ENCODE measurements at regions not wholly inside any gene's neighbourhood (a gene's known extent, or its start where the extent isn't known, plus 50 kb on each side); places are given as distances from the start of the nearest gene placed in this dataset.

- no peak overlapping the region for H2AK9ac ChIP-seq (replicated peaks; ENCODE audit: low read depth, low read length, poor library complexity)
- no peaks in the 10 kb centered on the region for H3K79me1 ChIP-seq (ENCODE audit: low read depth in 1 of 2, low read length in 2 of 2)
- no TSS peak for BruUV-seq (replicated peaks)
- H3K14ac ChIP-seq (replicated peaks; ENCODE audit: low read depth, low read length) = no peak overlapping the region
- no peaks in the 10 kb centered on the region for H3K4me1 ChIP-seq (ENCODE audit: control insufficient read depth, insufficient read depth, low read length)
- H2BK20ac ChIP-seq (ENCODE audit: low read depth, low read length) = no peak overlapping the region
- ATAC-seq (ENCODE audit: low read depth) (no peak), DNase-seq (no peak)
- H3K9me3 ChIP-seq (ENCODE audit: control insufficient read depth, insufficient read depth, low read length) = peaks cover 63% of the 10 kb centered on the region
- no peak overlapping the region for H4K5ac ChIP-seq (ENCODE audit: low read depth, low read length)
- H3K36me3 ChIP-seq (ENCODE audit: control insufficient read depth, insufficient read depth, low read length) = no peaks in the 10 kb centered on the region
- H4K8ac ChIP-seq (ENCODE audit: low read depth in 2 of 2, low read length in 2 of 2) = no peak overlapping the region
- in situ Hi-C loops (cut with MboI; ENCODE audit: low sequenced_read_pairs) (loop anchor here (10.0 kb wide), 1 partner anchor 52 kb away; no protein-coding TSS in a partner anchor), dilution Hi-C loops (cut with HindIII; ENCODE audit: low sequenced_read_pairs, unreplicated experiment) (no loop called here), intact Hi-C loops (cut with micrococcal nuclease) (no loop called here)
- H3K4me3 ChIP-seq (ENCODE audit: insufficient read depth, low read depth, low read length) = no peak overlapping the region
- H3K18ac ChIP-seq (ENCODE audit: low read depth, low read length) = no peak overlapping the region
- H3K9ac ChIP-seq (ENCODE audit: low read depth, low read length) = no peak overlapping the region
- WGBS, 2 experiments (ENCODE audit: extremely low coverage in 2 of 2, insufficient read length in 1 of 2) = 70% methylated on average over 3 of the region's 11 CpGs; no CpG with 5 or more reads in 1 of the 2 experiments
- no peak overlapping the region for H3K4me2 ChIP-seq (ENCODE audit: low read depth, low read length)
- H3K23ac ChIP-seq (ENCODE audit: low read depth, low read length) = no peak overlapping the region
- CTCF ChIA-PET = no interaction called here
- H3K9me1 ChIP-seq (ENCODE audit: insufficient read depth, low read length) = no peaks in the 10 kb centered on the region
- H3K27me3 ChIP-seq (ENCODE audit: control insufficient read depth, insufficient read depth, low read length) = no peaks in the 10 kb centered on the region
- POLR2A ChIA-PET (ENCODE audit: unreplicated experiment) = no interaction called here
- no peak overlapping the region for H3K27ac ChIP-seq (ENCODE audit: insufficient read depth, low read length)
- no peak overlapping the region for H3K4ac ChIP-seq (ENCODE audit: low read depth, low read length)
- H2BK5ac ChIP-seq (ENCODE audit: low read depth, low read length, poor library complexity, severe bottlenecking) = no peak overlapping the region
- no peak overlapping the region for H2AFZ ChIP-seq (replicated peaks; ENCODE audit: low read length, poor library complexity)
- H2AK5ac ChIP-seq (ENCODE audit: low read depth, low read length) = no peak overlapping the region
- TF ChIP-seq BHLHE40 (IDR thresholded peaks at IDR 0.05; ENCODE audit: low read depth, low read length) = no peak
- no peak for TF ChIP-seq USF2 (IDR thresholded peaks at IDR 0.05; ENCODE audit: low read depth, low read length)
- no peak for TF ChIP-seq MAZ (IDR thresholded peaks at IDR 0.05; ENCODE audit: borderline replicate concordance, low read depth, low read length)
- no peak for TF ChIP-seq SMC3 (IDR thresholded peaks at IDR 0.05; ENCODE audit: low read depth, low read length)
- TF ChIP-seq MXI1 (IDR thresholded peaks at IDR 0.05; ENCODE audit: borderline replicate concordance, low read depth, low read length) = no peak
- TF ChIP-seq NFE2L2 (IDR thresholded peaks at IDR 0.05; ENCODE audit: low read depth, low read length) = no peak
- no peak for TF ChIP-seq CHD1 (IDR thresholded peaks at IDR 0.05; ENCODE audit: low read depth, low read length)
- TF ChIP-seq RAD21 (IDR thresholded peaks at IDR 0.05; ENCODE audit: low read length) = no peak
- no peak for TF ChIP-seq CEBPB (IDR thresholded peaks at IDR 0.05; ENCODE audit: low read depth, low read length)
- no peak for TF ChIP-seq FOS (IDR thresholded peaks at IDR 0.05; ENCODE audit: low read depth, low read length)
- TF ChIP-seq POLR2A (IDR thresholded peaks at IDR 0.05; ENCODE audit: low read depth, low read length) = no peak
- no peak for TF ChIP-seq MAFK (IDR thresholded peaks at IDR 0.05; ENCODE audit: low read depth, low read length)
- TF ChIP-seq CTCF (conservative IDR thresholded peaks at IDR 0.05; ENCODE audit: low read depth, low read length) = no peak
- no peak for TF ChIP-seq RCOR1 (IDR thresholded peaks at IDR 0.05; ENCODE audit: insufficient replicate concordance, low read length)
- no peak for TF ChIP-seq ELK1 (IDR thresholded peaks at IDR 0.05; ENCODE audit: borderline replicate concordance, low read depth, low read length)
- no peak for TF ChIP-seq RFX5 (IDR thresholded peaks at IDR 0.05; ENCODE audit: low read depth, low read length)
- no peak overlapping the region for H2BK120ac ChIP-seq (ENCODE audit: low read depth, low read length)
- no peak overlapping the region for H2BK15ac ChIP-seq (ENCODE audit: low read depth, low read length)
- no peak overlapping the region for H3K56ac ChIP-seq (ENCODE audit: extremely low read depth, insufficient read depth, low read length)
- no peaks in the 10 kb centered on the region for H4K20me1 ChIP-seq (ENCODE audit: insufficient read depth, low read length)
- H4K91ac ChIP-seq (ENCODE audit: insufficient read depth, low read depth, low read length) = no peak overlapping the region
Measured at GRCh38 chr22:49006207-49007012, 821.3 kb downstream of the BRD1 start.

All from IMR-90 (cell line).